SK-N-SH treated with all-trans-retinoic acid at 6 μM for 48 hours (cell line): ENCODE measurements at regions not wholly inside any gene's neighbourhood (a gene's known extent, or its start where the extent isn't known, plus 50 kb on each side); places are given as distances from the start of the nearest gene placed in this dataset.

Experiments
- ATAC-seq: fragments of 200-7000 bp; cut with Tn5 transposase; 3 replicates; pipeline ENCODE4 v1.9.1; 2020; ENCODE audit warnings: mild to moderate bottlenecking, moderate library complexity
- ARNTL ChIP-seq: fragments of 450-650 bp; formaldehyde crosslinking; IDR thresholded peaks from 2 replicates; pipeline ENCODE4 v1.5.0; 2020; ENCODE audit warnings: low read depth, mild to moderate bottlenecking, moderate library complexity, borderline replicate concordance
- BACH2 ChIP-seq: fragments of 250-450 bp; sonication (Bioruptor Pico); IDR thresholded peaks from 2 replicates; pipeline ENCODE4 v1.9.0; 2021; ENCODE audit warnings: mild to moderate bottlenecking, borderline replicate concordance
- CREB5 ChIP-seq: fragments of 250-450 bp; sonication (Bioruptor Pico); IDR thresholded peaks from 2 replicates; pipeline ENCODE4 v1.5.1; 2020; ENCODE audit warnings: low read depth, mild to moderate bottlenecking, moderate library complexity
- CSDC2 ChIP-seq: fragments of 250-450 bp; sonication (Bioruptor Pico); IDR thresholded peaks from 2 replicates; pipeline ENCODE4 v1.5.0; 2020; ENCODE audit warnings: mild to moderate bottlenecking, moderate library complexity
- CSRNP3 ChIP-seq: fragments of 250-450 bp; sonication (Bioruptor Pico); IDR thresholded peaks from 2 replicates; pipeline ENCODE4 v1.5.1; 2021; ENCODE audit warnings: mild to moderate bottlenecking, moderate library complexity
- ISL1 ChIP-seq: fragments of 250-450 bp; sonication (Bioruptor Pico); IDR thresholded peaks from 2 replicates; pipeline ENCODE4 v2.1.2; 2022; ENCODE audit warnings: mild to moderate bottlenecking, moderate library complexity
- OSR1 ChIP-seq: fragments of 250-450 bp; sonication (Bioruptor Pico); IDR thresholded peaks from 2 replicates; pipeline ENCODE4 v1.8.0; 2022; ENCODE audit warnings: moderate library complexity, mild to moderate bottlenecking, inconsistent platforms
- PATZ1 ChIP-seq: fragments of 250-450 bp; sonication (Bioruptor Pico); IDR thresholded peaks from 2 replicates; pipeline ENCODE4 v1.8.0; 2020; ENCODE audit warnings: mild to moderate bottlenecking, moderate library complexity, borderline replicate concordance
- POU6F1 ChIP-seq: fragments of 250-450 bp; sonication (Bioruptor Pico); IDR thresholded peaks from 2 replicates; pipeline ENCODE4 v1.8.0; 2021; ENCODE audit warnings: low read depth, mild to moderate bottlenecking, moderate library complexity, borderline replicate concordance
- PPARA ChIP-seq: fragments of 250-450 bp; sonication (Bioruptor Pico); IDR thresholded peaks from 2 replicates; pipeline ENCODE4 v1.5.0; 2020; ENCODE audit warnings: mild to moderate bottlenecking, borderline replicate concordance
- RARB ChIP-seq: fragments of 250-450 bp; sonication (Bioruptor Pico); IDR thresholded peaks from 2 replicates; pipeline ENCODE4 v1.8.0; 2021; ENCODE audit warnings: mild to moderate bottlenecking, moderate library complexity
- SNAI2 ChIP-seq: fragments of 250-450 bp; sonication (Bioruptor Pico); IDR thresholded peaks from 2 replicates; pipeline ENCODE4 v1.5.0; 2020; ENCODE audit warnings: mild to moderate bottlenecking, moderate library complexity
- TCF4 ChIP-seq: fragments of 250-450 bp; sonication (Bioruptor Pico); IDR thresholded peaks from 2 replicates; pipeline ENCODE4 v1.8.0; 2021; ENCODE audit warnings: mild to moderate bottlenecking, moderate library complexity, borderline replicate concordance
- TOX ChIP-seq: fragments of 250-450 bp; sonication (Bioruptor Pico); IDR thresholded peaks from 2 replicates; pipeline ENCODE4 v1.8.0; 2021; ENCODE audit warnings: mild to moderate bottlenecking, moderate library complexity, borderline replicate concordance
- TSHZ2 ChIP-seq: fragments of 250-450 bp; sonication (Bioruptor Pico); IDR thresholded peaks from 2 replicates; pipeline ENCODE4 v1.5.0; 2020; ENCODE audit warnings: mild to moderate bottlenecking, moderate library complexity
- ZC3H10 ChIP-seq: fragments of 250-450 bp; sonication (Bioruptor Pico); IDR thresholded peaks from 2 replicates; pipeline ENCODE4 v1.5.1; 2021; ENCODE audit warnings: mild to moderate bottlenecking, moderate library complexity
- ZFP3 ChIP-seq: fragments of 250-450 bp; sonication (Bioruptor Pico); IDR thresholded peaks from 2 replicates; pipeline ENCODE4 v1.5.0; 2020; ENCODE audit warnings: mild to moderate bottlenecking, moderate library complexity
- ZFP30 ChIP-seq: fragments of 450-650 bp; formaldehyde crosslinking; IDR thresholded peaks from 2 replicates; pipeline ENCODE4 v1.5.0; 2022; ENCODE audit warnings: mild to moderate bottlenecking, moderate library complexity
- ZNF70 ChIP-seq: fragments of 450-650 bp; formaldehyde crosslinking; IDR thresholded peaks from 2 replicates; pipeline ENCODE4 v1.5.0; 2020; ENCODE audit warnings: mild to moderate bottlenecking, moderate library complexity
- ZNF8 ChIP-seq: fragments of 450-650 bp; formaldehyde crosslinking; IDR thresholded peaks from 2 replicates; pipeline ENCODE4 v1.5.0; 2020; ENCODE audit warnings: mild to moderate bottlenecking, moderate library complexity

- no peak for ATAC-seq
- TF ChIP-seq CSRNP3 (CRISPR knock-in tag) (no peak), ZNF8 (CRISPR knock-in tag) (peak; percentile 91)
- TF ChIP-seq, all 23 proteins: peak for 1
Measured at GRCh38 chr6:106759112-106759511, 129.7 kb downstream of the QRSL1 start.

GRCh38 chr6:106757722-106758467 is 128.5 kb downstream of the QRSL1 start:
- ATAC-seq = no peak
- TF ChIP-seq SNAI2 (CRISPR knock-in tag) (no peak), TOX (CRISPR knock-in tag) (no peak), CREB5 (CRISPR knock-in tag) (no peak), ZFP3 (no peak), ZNF8 (CRISPR knock-in tag) (no peak), PPARA (CRISPR knock-in tag) (no peak), CSDC2 (CRISPR knock-in tag) (no peak), OSR1 (no peak)

GRCh38 chr6:106757267-106757666 is 127.9 kb downstream of the QRSL1 start:
- TF ChIP-seq POU6F1 (CRISPR knock-in tag) (no peak), CSRNP3 (CRISPR knock-in tag) (no peak), RARB (no peak), CREB5 (CRISPR knock-in tag) (no peak), ISL1 (CRISPR knock-in tag) (no peak), TCF4 (CRISPR knock-in tag) (no peak), SNAI2 (CRISPR knock-in tag) (no peak), TSHZ2 (CRISPR knock-in tag) (no peak), ARNTL (no peak), OSR1 (no peak), ZNF70 (CRISPR knock-in tag) (no peak)
- ATAC-seq = no peak

- ATAC-seq = no peak
- TF ChIP-seq POU6F1 (CRISPR knock-in tag) = no peak
- TF ChIP-seq BACH2 (CRISPR knock-in tag) = no peak
- TF ChIP-seq ISL1 (CRISPR knock-in tag) = no peak
- no peak for TF ChIP-seq ZFP30
- TF ChIP-seq PATZ1 (CRISPR knock-in tag) = no peak
- TF ChIP-seq ZC3H10 = no peak
- no peak for TF ChIP-seq SNAI2 (CRISPR knock-in tag)
- no peak for TF ChIP-seq RARB
- no peak for TF ChIP-seq OSR1
- TF ChIP-seq CREB5 (CRISPR knock-in tag) = no peak
Measured at GRCh38 chr6:106754215-106754614, 124.8 kb downstream of the QRSL1 start.
